Right lobe of liver (tissue), 4 donors: ENCODE measurements at regions not wholly inside any gene's neighbourhood (a gene's known extent, or its start where the extent isn't known, plus 50 kb on each side); places are given as distances from the start of the nearest gene placed in this dataset.

Experiments used
- CTCF ChIP-seq, 4 donors: fragments of 200-600 bp in 3 of 4; fragments of 450-650 bp in 1 of 4; IDR thresholded peaks; one replicate each; pipeline versions ENCODE4 v1.5.1 to v1.8.0; 2016 to 2022; ENCODE audit warnings: antibody characterized with exemption in 4 of 4, mild to moderate bottlenecking in 2 of 4
- POLR2A ChIP-seq: fragments of 450-650 bp; IDR thresholded peaks from one replicate; pipeline ENCODE4 v1.6.1; 2017; ENCODE audit warnings: antibody characterized with exemption, mild to moderate bottlenecking
- donor health status: DM: no; HTN: no; CAD: no.
- donor health status: DM: no; HTN: no; CAD: no.
- donor health status: DM: no; HTN: yes; CAD: no.

DNA sequence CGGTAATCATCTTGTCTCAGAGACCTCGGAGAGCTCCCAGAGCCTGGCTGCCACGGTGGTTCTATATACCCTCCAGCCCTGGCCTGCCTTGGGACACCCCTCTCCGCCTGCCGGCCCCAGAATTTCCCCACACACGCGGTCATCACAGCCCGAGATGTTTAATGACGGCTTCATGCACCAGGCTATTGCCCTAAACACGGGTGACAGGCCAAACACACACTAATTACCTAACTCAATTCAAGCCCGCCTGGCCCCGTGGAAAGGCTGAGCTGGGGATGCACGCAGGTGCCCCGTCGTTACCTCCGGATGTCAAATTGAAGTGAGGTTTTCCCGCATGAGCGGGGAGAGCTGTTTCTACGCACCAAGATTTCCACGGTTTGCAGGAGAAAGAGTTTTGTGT is 72.9 kb upstream of the PPP2R3B start:
- TF ChIP-seq CTCF (IDR thresholded peaks at IDR 0.05) (no peak), POLR2A (no peak)
